IPS DF 6.9 (cell line): ENCODE measurements at regions not wholly inside any gene's neighbourhood (a gene's known extent, or its start where the extent isn't known, plus 50 kb on each side); places are given as distances from the start of the nearest gene placed in this dataset.

Experiments used
- DNase-seq: peaks from one replicate; pipeline ENCODE4 v3.0.0-alpha.2; 2013; ENCODE audit warnings: low read depth, low spot score
- H3K27ac ChIP-seq: one replicate; pipeline ENCODE4 v1.5.1; 2013; ENCODE audit warnings: low read length, control low read depth
- H3K27me3 ChIP-seq: 2 replicates; pipeline ENCODE4 v1.6.1; 2013; ENCODE audit warnings: mild to moderate bottlenecking, low read length; ENCODE audit not compliant: control insufficient read depth, insufficient read depth
- H3K36me3 ChIP-seq: 2 replicates; pipeline ENCODE4 v1.6.1; 2013; ENCODE audit warnings: low read length; ENCODE audit not compliant: control insufficient read depth, insufficient read depth
- H3K4me1 ChIP-seq: 2 replicates; pipeline ENCODE4 v1.6.1; 2013; ENCODE audit warnings: low read length; ENCODE audit not compliant: control insufficient read depth, insufficient read depth
- H3K4me3 ChIP-seq: 2 replicates; pipeline ENCODE4 v1.5.1; 2013; ENCODE audit warnings: mild to moderate bottlenecking, low read length
- H3K9me3 ChIP-seq: 2 replicates; pipeline ENCODE4 v1.6.1; 2013; ENCODE audit warnings: low read length, inconsistent platforms; ENCODE audit not compliant: control insufficient read depth, insufficient read depth
- WGBS: extraction: QIAGEN DNeasy Blood & Tissue Kit; methylation state at CpG from one replicate; pipeline ENCODE4 v1.1.7; 2013; ENCODE audit warnings: mixed read lengths, missing lambda C conversion rate; ENCODE audit not compliant: insufficient read length, insufficient coverage; 5-methylcytosine and 5-hydroxymethylcytosine counted together

- no peak for DNase-seq
- no peak overlapping the region for H3K4me3 ChIP-seq
- H3K9me3 ChIP-seq = no peaks in the 10 kb centered on the region
- no peaks in the 10 kb centered on the region for H3K36me3 ChIP-seq
- H3K27ac ChIP-seq = no peak overlapping the region
- no peaks in the 10 kb centered on the region for H3K27me3 ChIP-seq
- H3K4me1 ChIP-seq = no peaks in the 10 kb centered on the region
- no CpG with 5 or more reads among the region's 3 CpGs for WGBS
These were observed 212.7 kb upstream of the IGFBP3 start for GRCh38 chr7:46133751-46134150.

- Histone ChIP-seq H3K9me3 (no peaks in the 10 kb centered on the region), H3K27me3 (no peaks in the 10 kb centered on the region), H3K4me3 (no peak overlapping the region), H3K4me1 (no peaks in the 10 kb centered on the region), H3K36me3 (no peaks in the 10 kb centered on the region), H3K27ac (no peak overlapping the region)
- no CpG with 5 or more reads among the region's 6 CpGs for WGBS
- no peak for DNase-seq
These were observed 212.0 kb upstream of the IGFBP3 start for GRCh38 chr7:46133072-46133471.

GRCh38 chr7:46131916-46132795, 211.1 kb upstream of the IGFBP3 start:
- H3K27ac ChIP-seq = no peak overlapping the region
- H3K4me3 ChIP-seq = no peak overlapping the region
- H3K4me1 ChIP-seq = no peaks in the 10 kb centered on the region
- DNase-seq = no peak
- H3K27me3 ChIP-seq = no peaks in the 10 kb centered on the region
- H3K9me3 ChIP-seq = no peaks in the 10 kb centered on the region
- WGBS = no CpG with 5 or more reads among the region's 8 CpGs
- no peaks in the 10 kb centered on the region for H3K36me3 ChIP-seq

GRCh38 chr7:46129831-46130230, 208.8 kb upstream of the IGFBP3 start:
- no CpG with 5 or more reads among the region's 4 CpGs for WGBS
- H3K27ac ChIP-seq = no peak overlapping the region
- no peaks in the 10 kb centered on the region for H3K36me3 ChIP-seq
- no peaks in the 10 kb centered on the region for H3K4me1 ChIP-seq
- no peak for DNase-seq
- no peaks in the 10 kb centered on the region for H3K27me3 ChIP-seq
- no peaks in the 10 kb centered on the region for H3K9me3 ChIP-seq
- H3K4me3 ChIP-seq = no peak overlapping the region

- DNase-seq = no peak
- H3K4me1 ChIP-seq = no peaks in the 10 kb centered on the region
- no peaks in the 10 kb centered on the region for H3K9me3 ChIP-seq
- no peaks in the 10 kb centered on the region for H3K27me3 ChIP-seq
- no CpG with 5 or more reads among the region's 2 CpGs for WGBS
- H3K4me3 ChIP-seq = no peak overlapping the region
- no peak overlapping the region for H3K27ac ChIP-seq
- no peaks in the 10 kb centered on the region for H3K36me3 ChIP-seq
These were observed 206.7 kb upstream of the IGFBP3 start for GRCh38 chr7:46127814-46128213.

GRCh38 chr7:46126675-46127300, 205.7 kb upstream of the IGFBP3 start:
- Histone ChIP-seq H3K27ac (no peak overlapping the region), H3K9me3 (no peaks in the 10 kb centered on the region), H3K36me3 (no peaks in the 10 kb centered on the region), H3K27me3 (no peaks in the 10 kb centered on the region), H3K4me3 (no peak overlapping the region), H3K4me1 (no peaks in the 10 kb centered on the region)
- DNase-seq = no peak
- WGBS = no CpG with 5 or more reads among the region's 2 CpGs

GRCh38 chr7:46123756-46124343, 202.8 kb upstream of the IGFBP3 start:
- H3K27me3 ChIP-seq = no peaks in the 10 kb centered on the region
- H3K27ac ChIP-seq = no peak overlapping the region
- WGBS = 100% methylated on average over 1 of the region's 3 CpGs
- H3K4me3 ChIP-seq = no peak overlapping the region
- H3K36me3 ChIP-seq = no peaks in the 10 kb centered on the region
- no peak for DNase-seq
- no peaks in the 10 kb centered on the region for H3K9me3 ChIP-seq
- no peaks in the 10 kb centered on the region for H3K4me1 ChIP-seq

- DNase-seq = no peak
- Histone ChIP-seq H3K27me3 (no peaks in the 10 kb centered on the region), H3K4me3 (no peak overlapping the region), H3K9me3 (no peaks in the 10 kb centered on the region; the same call in 1 of the 2 replicates), H3K4me1 (no peaks in the 10 kb centered on the region), H3K27ac (no peak overlapping the region), H3K36me3 (no peaks in the 10 kb centered on the region)
- no CpG with 5 or more reads among the region's 3 CpGs for WGBS
These were observed 194.3 kb upstream of the IGFBP3 start for GRCh38 chr7:46115410-46115809.

GRCh38 chr7:46109437-46109836, 188.4 kb upstream of the IGFBP3 start:
- H3K4me3 ChIP-seq = no peak overlapping the region
- no peak overlapping the region for H3K27ac ChIP-seq
- no peaks in the 10 kb centered on the region for H3K36me3 ChIP-seq
- H3K4me1 ChIP-seq = no peaks in the 10 kb centered on the region
- no peaks in the 10 kb centered on the region for H3K27me3 ChIP-seq
- WGBS = no CpG with 5 or more reads among the region's 4 CpGs
- DNase-seq = no peak
- no peaks in the 10 kb centered on the region; the same call in 1 of the 2 replicates for H3K9me3 ChIP-seq

GRCh38 chr7:46108272-46108671, 187.2 kb upstream of the IGFBP3 start:
- no peak overlapping the region for H3K4me3 ChIP-seq
- H3K4me1 ChIP-seq = no peaks in the 10 kb centered on the region
- H3K36me3 ChIP-seq = no peaks in the 10 kb centered on the region
- no peaks in the 10 kb centered on the region for H3K27me3 ChIP-seq
- DNase-seq = no peak
- no CpG with 5 or more reads among the region's 7 CpGs for WGBS
- H3K27ac ChIP-seq = no peak overlapping the region
- no peaks in the 10 kb centered on the region; the same call in 1 of the 2 replicates for H3K9me3 ChIP-seq
